Stimulated activated memory B cell treated with anti-CD40 and anti-IgM and Interleukin-4, amounts not matched to agents 10 μg/mL and 1 μg/mL and 100 μg/mL, for 72 hours (primary cell): ENCODE measurements at regions not wholly inside any gene's neighbourhood (a gene's known extent, or its start where the extent isn't known, plus 50 kb on each side); places are given as distances from the start of the nearest gene placed in this dataset.
"Not testable (repeated sequence)": the region's sequence is repeated elsewhere in the genome, so short reads cannot be mapped to it uniquely, and the experiment has no call there.

Source experiments
- ATAC-seq: fragments of 150-1000 bp; cut with Tn5 transposase; 2 replicates; pipeline ENCODE4 v1.10.0; 2021
- H3K27ac Mint-ChIP-seq: one replicate; pipeline ENCODE4 v1.8.0; 2022; ENCODE audit warnings: mild to moderate bottlenecking, mixed read lengths
- H3K27me3 Mint-ChIP-seq: one replicate; pipeline ENCODE4 v1.8.0; 2022; ENCODE audit warnings: mixed read lengths
- H3K36me3 Mint-ChIP-seq: one replicate; pipeline ENCODE4 v1.8.0; 2022; ENCODE audit warnings: mixed read lengths
- H3K4me1 Mint-ChIP-seq: one replicate; pipeline ENCODE4 v1.8.0; 2022; ENCODE audit warnings: mixed read lengths
- H3K4me3 Mint-ChIP-seq: one replicate; pipeline ENCODE4 v1.8.0; 2022; ENCODE audit warnings: mild to moderate bottlenecking, moderate library complexity, mixed read lengths
- H3K9me3 Mint-ChIP-seq: one replicate; pipeline ENCODE4 v1.8.0; 2022; ENCODE audit warnings: mixed read lengths

GRCh38 chr1:103283841-103284669 is 175.7 kb upstream of the COL11A1 start:
- Mint-ChIP-seq H3K36me3 (no peaks in the 10 kb centered on the region), H3K4me3 (no peak overlapping the region), H3K4me1 (no peaks in the 10 kb centered on the region), H3K27me3 (no peaks in the 10 kb centered on the region), H3K9me3 (peaks cover 10% of the 10 kb centered on the region), H3K27ac (no peak overlapping the region)
- ATAC-seq: no peak

GRCh38 chr1:103283371-103283770 is 175.0 kb upstream of the COL11A1 start:
- Mint-ChIP-seq H3K27me3 (no peaks in the 10 kb centered on the region), H3K9me3 (peaks cover 6% of the 10 kb centered on the region), H3K27ac (no peak overlapping the region), H3K4me1 (no peaks in the 10 kb centered on the region), H3K36me3 (no peaks in the 10 kb centered on the region), H3K4me3 (no peak overlapping the region)
- no peak for ATAC-seq

GRCh38 chr1:103275725-103276124 is 167.4 kb upstream of the COL11A1 start:
- H3K4me3 Mint-ChIP-seq: no peak overlapping the region
- no peaks in the 10 kb centered on the region for H3K27me3 Mint-ChIP-seq
- H3K36me3 Mint-ChIP-seq: no peaks in the 10 kb centered on the region
- no peak overlapping the region for H3K27ac Mint-ChIP-seq
- peaks cover 10% of the 10 kb centered on the region for H3K9me3 Mint-ChIP-seq
- ATAC-seq: no peak
- H3K4me1 Mint-ChIP-seq: no peaks in the 10 kb centered on the region

- H3K4me1 Mint-ChIP-seq: no peaks in the 10 kb centered on the region
- H3K4me3 Mint-ChIP-seq: no peak overlapping the region
- H3K27ac Mint-ChIP-seq: no peak overlapping the region
- no peak for ATAC-seq
- H3K9me3 Mint-ChIP-seq: peaks cover 6% of the 10 kb centered on the region
- no peaks in the 10 kb centered on the region for H3K27me3 Mint-ChIP-seq
- H3K36me3 Mint-ChIP-seq: no peaks in the 10 kb centered on the region
Measured at GRCh38 chr1:103274886-103275285, 166.6 kb upstream of the COL11A1 start.

GRCh38 chr1:103273106-103273505 is 164.8 kb upstream of the COL11A1 start:
- no peak overlapping the region for H3K4me3 Mint-ChIP-seq
- peaks cover 7% of the 10 kb centered on the region for H3K9me3 Mint-ChIP-seq
- H3K27ac Mint-ChIP-seq: no peak overlapping the region
- H3K27me3 Mint-ChIP-seq: no peaks in the 10 kb centered on the region
- H3K4me1 Mint-ChIP-seq: no peaks in the 10 kb centered on the region
- no peaks in the 10 kb centered on the region for H3K36me3 Mint-ChIP-seq
- no peak for ATAC-seq

- H3K4me1 Mint-ChIP-seq, H3K9me3 Mint-ChIP-seq, H3K27ac Mint-ChIP-seq, ATAC-seq, H3K27me3 Mint-ChIP-seq, H3K36me3 Mint-ChIP-seq, H3K4me3 Mint-ChIP-seq: not testable (repeated sequence)
Measured at GRCh38 chr1:103271471-103271870, 163.1 kb upstream of the COL11A1 start.

- H3K4me3 Mint-ChIP-seq: no peak overlapping the region
- H3K9me3 Mint-ChIP-seq: peaks cover 7% of the 10 kb centered on the region
- H3K27me3 Mint-ChIP-seq: no peaks in the 10 kb centered on the region
- ATAC-seq: no peak
- no peaks in the 10 kb centered on the region for H3K4me1 Mint-ChIP-seq
- no peak overlapping the region for H3K27ac Mint-ChIP-seq
- H3K36me3 Mint-ChIP-seq: no peaks in the 10 kb centered on the region
Measured at GRCh38 chr1:103267893-103268292, 159.6 kb upstream of the COL11A1 start.

GRCh38 chr1:103267266-103267665 is 158.9 kb upstream of the COL11A1 start:
- H3K27me3 Mint-ChIP-seq: no peaks in the 10 kb centered on the region
- H3K36me3 Mint-ChIP-seq: no peaks in the 10 kb centered on the region
- H3K4me3 Mint-ChIP-seq: no peak overlapping the region
- no peaks in the 10 kb centered on the region for H3K4me1 Mint-ChIP-seq
- no peak for ATAC-seq
- H3K27ac Mint-ChIP-seq: no peak overlapping the region
- peaks cover 7% of the 10 kb centered on the region for H3K9me3 Mint-ChIP-seq

GRCh38 chr1:103266036-103266435 is 157.7 kb upstream of the COL11A1 start:
- peaks cover 7% of the 10 kb centered on the region for H3K9me3 Mint-ChIP-seq
- H3K27me3 Mint-ChIP-seq: no peaks in the 10 kb centered on the region
- no peaks in the 10 kb centered on the region for H3K4me1 Mint-ChIP-seq
- ATAC-seq: no peak
- H3K27ac Mint-ChIP-seq: no peak overlapping the region
- H3K36me3 Mint-ChIP-seq: no peaks in the 10 kb centered on the region
- H3K4me3 Mint-ChIP-seq: no peak overlapping the region

GRCh38 chr1:103265551-103265950 is 157.2 kb upstream of the COL11A1 start:
- Mint-ChIP-seq H3K9me3 (peaks cover 4% of the 10 kb centered on the region), H3K4me1 (no peaks in the 10 kb centered on the region), H3K27ac (no peak overlapping the region), H3K4me3 (no peak overlapping the region), H3K36me3 (no peaks in the 10 kb centered on the region), H3K27me3 (no peaks in the 10 kb centered on the region)
- ATAC-seq: no peak

- no peak overlapping the region for H3K4me3 Mint-ChIP-seq
- H3K27ac Mint-ChIP-seq: no peak overlapping the region
- ATAC-seq: no peak
- no peaks in the 10 kb centered on the region for H3K27me3 Mint-ChIP-seq
- no peaks in the 10 kb centered on the region for H3K4me1 Mint-ChIP-seq
- no peaks in the 10 kb centered on the region for H3K36me3 Mint-ChIP-seq
- no peaks in the 10 kb centered on the region for H3K9me3 Mint-ChIP-seq
Measured at GRCh38 chr1:103259982-103260381, 151.7 kb upstream of the COL11A1 start.

GRCh38 chr1:103256490-103256889 is 148.2 kb upstream of the COL11A1 start:
- no peak overlapping the region for H3K4me3 Mint-ChIP-seq
- ATAC-seq: no peak
- no peaks in the 10 kb centered on the region for H3K9me3 Mint-ChIP-seq
- no peaks in the 10 kb centered on the region for H3K27me3 Mint-ChIP-seq
- H3K36me3 Mint-ChIP-seq: no peaks in the 10 kb centered on the region
- H3K27ac Mint-ChIP-seq: no peak overlapping the region
- H3K4me1 Mint-ChIP-seq: no peaks in the 10 kb centered on the region

GRCh38 chr1:103254691-103255090 is 146.4 kb upstream of the COL11A1 start:
- no peak overlapping the region for H3K4me3 Mint-ChIP-seq
- H3K36me3 Mint-ChIP-seq: no peaks in the 10 kb centered on the region
- no peaks in the 10 kb centered on the region for H3K9me3 Mint-ChIP-seq
- H3K4me1 Mint-ChIP-seq: no peaks in the 10 kb centered on the region
- H3K27ac Mint-ChIP-seq: no peak overlapping the region
- H3K27me3 Mint-ChIP-seq: no peaks in the 10 kb centered on the region
- ATAC-seq: no peak

GRCh38 chr1:103250441-103250861 is 142.1 kb upstream of the COL11A1 start:
- H3K4me1 Mint-ChIP-seq: no peaks in the 10 kb centered on the region
- no peaks in the 10 kb centered on the region for H3K36me3 Mint-ChIP-seq
- no peak overlapping the region for H3K4me3 Mint-ChIP-seq
- H3K27ac Mint-ChIP-seq: no peak overlapping the region
- ATAC-seq: no peak
- H3K9me3 Mint-ChIP-seq: no peaks in the 10 kb centered on the region
- H3K27me3 Mint-ChIP-seq: no peaks in the 10 kb centered on the region

GRCh38 chr1:103248417-103249102 is 140.2 kb upstream of the COL11A1 start:
- Mint-ChIP-seq H3K4me3 (no peak overlapping the region), H3K9me3 (no peaks in the 10 kb centered on the region), H3K27ac (no peak overlapping the region), H3K27me3 (no peaks in the 10 kb centered on the region), H3K36me3 (no peaks in the 10 kb centered on the region), H3K4me1 (no peaks in the 10 kb centered on the region)
- no peak for ATAC-seq

GRCh38 chr1:103247517-103247916 is 139.2 kb upstream of the COL11A1 start:
- Mint-ChIP-seq H3K4me1 (no peaks in the 10 kb centered on the region), H3K27me3 (no peaks in the 10 kb centered on the region), H3K9me3 (no peaks in the 10 kb centered on the region), H3K4me3 (no peak overlapping the region), H3K27ac (no peak overlapping the region), H3K36me3 (no peaks in the 10 kb centered on the region)
- ATAC-seq: no peak
